ENCODE measurements at regions not wholly inside any gene's neighbourhood (a gene's known extent, or its start where the extent isn't known, plus 50 kb on each side); places are given as distances from the start of the nearest gene placed in this dataset.

DNA sequence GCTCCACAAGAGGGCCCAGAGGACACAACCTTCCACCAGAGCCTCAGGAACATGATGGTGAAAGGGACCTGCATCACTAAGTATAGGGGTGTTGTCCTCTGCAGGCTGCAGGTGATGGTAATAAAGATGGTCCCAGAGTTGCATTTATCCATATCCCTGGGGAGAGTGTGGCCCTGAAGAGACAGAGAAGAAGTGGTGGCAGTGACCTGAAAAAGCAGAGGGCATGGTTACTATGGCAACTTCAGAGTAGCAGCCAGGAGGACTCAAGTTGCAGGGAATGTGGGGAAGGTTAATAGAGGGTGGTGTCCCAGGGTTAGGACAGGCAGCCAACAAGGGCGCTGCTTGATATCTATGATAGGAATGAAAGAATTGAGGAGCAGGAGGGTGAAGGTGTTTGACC lies 57.1 kb downstream of the HLA-A start:
- no peak for DNase-seq

DNA sequence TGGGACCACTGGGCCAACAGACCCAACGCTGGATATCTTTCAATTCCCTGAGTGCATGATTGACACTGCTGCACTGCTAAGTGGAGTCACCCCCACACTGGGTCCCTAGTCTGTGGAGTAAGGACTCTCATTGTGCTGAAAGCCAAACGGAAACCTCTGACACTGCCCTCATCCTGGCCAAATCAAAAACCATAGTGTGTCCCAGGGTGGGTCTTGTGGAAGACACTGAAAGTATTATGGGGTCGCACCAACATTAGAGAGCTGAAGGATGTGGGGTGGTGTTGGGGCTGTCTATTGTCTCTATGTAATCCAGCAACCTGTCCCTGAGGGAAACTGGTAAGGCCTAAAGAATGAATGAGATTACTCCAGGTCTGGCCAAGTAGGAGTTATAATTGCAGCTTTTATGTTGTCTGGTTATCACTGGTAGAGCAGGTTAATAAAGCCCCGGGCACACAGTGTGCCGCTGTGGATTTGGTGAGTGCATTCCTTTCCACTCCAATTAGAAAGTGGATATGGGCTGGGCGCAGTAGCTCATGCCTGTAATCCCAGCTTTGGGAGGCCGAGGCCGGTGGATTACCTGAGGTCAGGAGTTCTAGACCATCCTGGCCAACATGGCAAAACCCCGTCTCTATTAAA lies 57.9 kb downstream of the HLA-A start:
- DNase-seq: no peak

DNA sequence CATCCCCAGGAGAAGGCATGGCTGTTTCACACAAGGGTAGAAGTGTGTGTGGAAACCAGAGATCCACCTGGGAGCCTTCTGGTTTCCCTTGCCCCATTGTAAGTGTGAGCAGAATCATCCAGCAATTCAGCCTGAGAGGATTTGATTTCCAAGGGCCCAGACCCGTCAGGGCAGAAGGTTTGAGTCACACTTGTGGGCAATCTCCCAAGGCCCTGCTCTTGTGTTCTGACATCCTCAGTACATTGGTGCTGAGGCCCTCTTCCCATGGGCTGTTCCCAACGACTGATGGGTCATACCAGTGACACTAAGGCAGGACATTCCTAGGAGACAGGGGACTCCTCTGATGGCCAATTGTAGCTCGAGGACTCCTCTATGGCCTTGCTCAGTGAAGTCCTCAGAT lies 58.2 kb upstream of the POLR1H start:
- no peak for DNase-seq

DNA sequence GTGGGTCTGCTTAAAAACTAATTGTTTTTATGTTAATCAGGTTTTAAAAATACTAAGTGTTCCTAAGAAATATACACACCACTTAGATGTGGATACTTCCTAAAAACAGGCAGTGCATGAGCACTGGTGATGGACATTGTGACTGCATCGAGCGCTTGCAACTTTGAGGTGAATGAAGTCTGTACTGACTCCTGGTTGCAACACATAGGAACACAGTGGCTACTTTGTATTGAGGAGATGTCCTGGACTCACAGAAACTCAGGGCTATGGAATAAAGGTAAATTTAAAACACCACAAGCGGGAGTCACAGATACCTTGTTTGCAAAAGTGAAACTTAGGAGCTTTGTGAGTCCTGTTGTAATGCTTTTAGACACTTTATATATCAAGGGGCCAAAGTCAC lies 55.6 kb upstream of the POLR1H start:
- no peak for DNase-seq

DNA sequence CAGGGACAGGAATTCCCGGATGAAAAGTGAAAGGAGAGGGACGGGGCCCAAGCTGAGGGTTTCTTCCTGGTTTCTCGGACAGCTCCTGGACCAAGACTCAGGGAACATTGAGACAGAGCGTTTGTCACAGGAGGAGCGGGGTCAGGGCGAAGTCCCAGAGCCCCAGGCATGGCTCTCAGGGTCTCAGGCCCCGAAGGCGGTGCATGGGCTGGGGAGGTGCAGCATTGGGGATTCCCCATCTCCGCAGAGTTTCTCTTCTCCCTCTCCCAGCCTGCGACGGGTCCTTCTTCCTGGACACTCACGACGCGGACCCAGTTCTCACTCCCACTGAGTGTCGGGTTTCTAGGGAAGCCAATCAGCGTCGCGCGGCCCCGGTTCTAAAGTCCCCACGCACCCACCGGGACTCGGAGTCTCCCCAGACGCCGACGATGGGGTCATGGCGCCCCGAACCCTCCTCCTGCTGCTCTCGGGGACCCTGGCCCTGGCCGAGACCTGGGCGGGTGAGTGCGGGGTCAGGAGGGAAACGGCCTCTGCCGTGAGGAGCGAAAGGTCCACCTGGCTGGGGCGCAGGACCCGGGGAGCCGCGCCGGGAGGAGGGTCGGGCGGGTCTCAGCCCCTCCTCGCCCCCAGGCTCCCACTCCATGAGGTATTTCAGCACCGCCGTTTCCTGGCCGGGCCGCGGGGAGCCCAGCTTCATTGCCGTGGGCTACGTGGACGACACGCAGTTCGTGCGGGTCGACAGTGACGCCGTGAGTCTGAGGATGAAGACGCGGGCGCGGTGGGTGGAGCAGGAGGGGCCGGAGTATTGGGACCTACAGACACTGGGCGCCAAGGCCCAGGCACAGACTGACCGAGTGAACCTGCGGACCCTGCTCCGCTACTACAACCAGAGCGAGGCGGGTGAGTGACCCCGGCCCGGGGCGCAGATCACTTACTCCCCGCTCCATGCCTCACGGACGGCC lies 54.6 kb upstream of the POLR1H start:
- DNase-seq: peak; percentile 42

DNA sequence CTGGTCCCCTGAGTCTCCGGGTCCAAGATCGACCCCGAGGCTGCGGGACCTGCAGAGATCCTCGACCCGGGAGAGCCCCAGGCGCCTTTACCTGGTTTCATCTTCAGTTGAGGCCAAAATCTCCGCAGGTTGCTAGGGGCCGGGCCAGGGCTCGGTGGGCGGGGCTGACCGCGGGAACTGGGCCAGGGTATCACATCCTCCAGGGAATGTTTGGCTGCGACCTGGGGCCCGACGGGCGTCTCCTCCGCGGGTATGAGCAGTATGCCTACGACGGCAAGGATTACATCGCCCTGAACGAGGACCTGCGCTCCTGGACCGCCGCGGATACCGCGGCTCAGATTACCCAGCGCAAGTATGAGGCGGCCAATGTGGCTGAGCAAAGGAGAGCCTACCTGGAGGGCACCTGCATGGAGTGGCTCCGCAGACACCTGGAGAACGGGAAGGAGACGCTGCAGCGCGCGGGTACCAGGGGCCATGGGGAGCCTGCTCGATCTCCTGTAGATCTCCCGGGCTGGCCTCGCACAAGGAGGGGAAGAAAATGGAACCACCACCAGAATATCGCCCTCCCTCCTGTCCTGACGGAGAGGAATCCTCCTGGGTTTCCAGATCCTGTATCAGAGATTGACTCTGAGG lies 53.8 kb upstream of the POLR1H start:
- peak; percentile 39 for DNase-seq

DNA sequence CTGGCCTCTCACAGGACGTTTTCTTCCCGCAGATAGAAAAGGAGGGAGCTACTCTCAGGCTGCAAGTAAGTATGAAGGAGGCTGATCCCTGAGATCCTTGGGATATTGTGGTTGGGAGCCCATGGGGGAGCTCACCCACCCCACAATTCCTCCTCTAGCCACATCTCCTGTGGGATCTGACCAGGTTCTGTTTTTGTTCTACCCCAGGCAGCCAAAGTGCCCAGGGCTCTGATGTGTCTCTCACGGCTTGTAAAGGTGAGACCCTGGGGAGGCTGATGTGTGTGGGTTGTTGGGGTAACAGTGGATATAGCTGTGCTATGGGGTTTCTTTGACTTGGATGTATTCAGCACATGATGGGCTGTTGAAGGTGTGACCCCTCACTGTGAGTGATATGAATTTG lies 52.0 kb upstream of the POLR1H start:
- DNase-seq: no peak

Measured in activated T-cell treated with anti-CD3 and anti-CD28 coated beads, Interleukin-2, amount 50 U/mL, for 1 hour (primary cell).